ENCODE measurements at regions not wholly inside any gene's neighbourhood (a gene's known extent, or its start where the extent isn't known, plus 50 kb on each side); places are given as distances from the start of the nearest gene placed in this dataset.

GRCh38 chr15:22239806-22240180 lies 159.5 kb downstream of the OR4M2 start:
- Histone ChIP-seq H3K36me3 (ENCODE audit: insufficient read depth, low read length) (no peaks in the 10 kb centered on the region), H3K79me2 (ENCODE audit: insufficient read depth, low read depth, low read length) (no peaks in the 10 kb centered on the region), H2AFZ (ENCODE audit: low read length) (no peak overlapping the region), H3K27ac (ENCODE audit: low read depth, low read length, poor library complexity, severe bottlenecking) (no peak overlapping the region), H3K9me2 (ENCODE audit: insufficient read depth, low read length) (no peaks in the 10 kb centered on the region), H3K9me3 (ENCODE audit: low read length) (no peaks in the 10 kb centered on the region), H3K4me3 (ENCODE audit: low read depth, low read length, poor library complexity, severe bottlenecking) (no peak overlapping the region), H3K4me1 (ENCODE audit: insufficient read depth, low read length, poor library complexity, severe bottlenecking) (no peaks in the 10 kb centered on the region), H4K20me1 (ENCODE audit: insufficient read depth, low read length) (no peaks in the 10 kb centered on the region), H3K4me2 (ENCODE audit: low read length) (no peak overlapping the region)
- ChIA-PET POLR2A (interaction anchor here (0.7 kb wide), 1 partner anchor 55 kb away, joined by 4 read pairs; no protein-coding TSS in a partner anchor), CTCF (ENCODE audit: unreplicated experiment) (no interaction called here)
- BruUV-seq (replicated peaks) = no TSS peak
- no peak for TF ChIP-seq CTCF (conservative IDR thresholded peaks at IDR 0.05; ENCODE audit: low read length)
- TF ChIP-seq EZH2phosphoT487 (IDR thresholded peaks at IDR 0.05; ENCODE audit: borderline replicate concordance, low read depth, low read length) = no peak
- intact Hi-C loops (cut with micrococcal nuclease; ENCODE audit: unreplicated experiment) = no loop called here
- DNase-seq (ENCODE audit: low spot score) = no peak

- POLR2A ChIA-PET = no interaction called here
- CTCF ChIA-PET (ENCODE audit: unreplicated experiment) = no interaction called here
- H3K27ac ChIP-seq (ENCODE audit: low read depth, low read length, poor library complexity, severe bottlenecking) = no peak overlapping the region
- no peaks in the 10 kb centered on the region for H4K20me1 ChIP-seq (ENCODE audit: insufficient read depth, low read length)
- no peak for TF ChIP-seq CTCF (conservative IDR thresholded peaks at IDR 0.05; ENCODE audit: low read length)
- no peak for TF ChIP-seq EZH2phosphoT487 (IDR thresholded peaks at IDR 0.05; ENCODE audit: borderline replicate concordance, low read depth, low read length)
- H3K4me3 ChIP-seq (ENCODE audit: low read depth, low read length, poor library complexity, severe bottlenecking) = no peak overlapping the region
- H3K4me1 ChIP-seq (ENCODE audit: insufficient read depth, low read length, poor library complexity, severe bottlenecking) = no peaks in the 10 kb centered on the region
- no TSS peak for BruUV-seq (replicated peaks)
- H2AFZ ChIP-seq (ENCODE audit: low read length) = no peak overlapping the region
- H3K79me2 ChIP-seq (ENCODE audit: insufficient read depth, low read depth, low read length) = no peaks in the 10 kb centered on the region
- DNase-seq (ENCODE audit: low spot score) = no peak
- intact Hi-C loops (cut with micrococcal nuclease; ENCODE audit: unreplicated experiment) = no loop called here
- H3K36me3 ChIP-seq (ENCODE audit: insufficient read depth, low read length) = no peaks in the 10 kb centered on the region
- H3K4me2 ChIP-seq (ENCODE audit: low read length) = no peak overlapping the region
- H3K9me3 ChIP-seq (ENCODE audit: low read length) = no peaks in the 10 kb centered on the region
- no peaks in the 10 kb centered on the region for H3K9me2 ChIP-seq (ENCODE audit: insufficient read depth, low read length)
Measured at GRCh38 chr15:22240403-22240802, 160.1 kb downstream of the OR4M2 start.

- Histone ChIP-seq H4K20me1 (ENCODE audit: insufficient read depth, low read length) (no peaks in the 10 kb centered on the region), H3K4me2 (ENCODE audit: low read length) (no peak overlapping the region), H2AFZ (ENCODE audit: low read length) (no peak overlapping the region), H3K79me2 (ENCODE audit: insufficient read depth, low read depth, low read length) (no peaks in the 10 kb centered on the region), H3K9me3 (ENCODE audit: low read length) (no peaks in the 10 kb centered on the region), H3K36me3 (ENCODE audit: insufficient read depth, low read length) (no peaks in the 10 kb centered on the region), H3K9me2 (ENCODE audit: insufficient read depth, low read length) (no peaks in the 10 kb centered on the region), H3K4me1 (ENCODE audit: insufficient read depth, low read length, poor library complexity, severe bottlenecking) (no peaks in the 10 kb centered on the region), H3K4me3 (ENCODE audit: low read depth, low read length, poor library complexity, severe bottlenecking) (no peak overlapping the region), H3K27ac (ENCODE audit: low read depth, low read length, poor library complexity, severe bottlenecking) (no peak overlapping the region)
- intact Hi-C loops (cut with micrococcal nuclease; ENCODE audit: unreplicated experiment) = no loop called here
- POLR2A ChIA-PET = no interaction called here
- no TSS peak for BruUV-seq (replicated peaks)
- no peak for DNase-seq (ENCODE audit: low spot score)
- TF ChIP-seq EZH2phosphoT487 (IDR thresholded peaks at IDR 0.05; ENCODE audit: borderline replicate concordance, low read depth, low read length) (no peak), CTCF (conservative IDR thresholded peaks at IDR 0.05; ENCODE audit: low read length) (no peak)
- CTCF ChIA-PET (ENCODE audit: unreplicated experiment) = no interaction called here
Measured at GRCh38 chr15:22240986-22241385, 160.7 kb downstream of the OR4M2 start.

Data from OCI-LY7 (cell line).